ENCODE measurements at regions not wholly inside any gene's neighbourhood (a gene's known extent, or its start where the extent isn't known, plus 50 kb on each side); places are given as distances from the start of the nearest gene placed in this dataset.
"Not testable (repeated sequence)": the region's sequence is repeated elsewhere in the genome, so short reads cannot be mapped to it uniquely, and the experiment has no call there.

GRCh38 chr2:8253781-8254180 is 428.1 kb upstream of the ID2 start:
- no peak for DNase-seq

GRCh38 chr2:8254214-8254613 is 427.6 kb upstream of the ID2 start:
- DNase-seq, result not testable (repeated sequence)

- DNase-seq, result no peak
Observed at GRCh38 chr2:8254791-8255447, 426.9 kb upstream of the ID2 start.

- DNase-seq, result no peak
Observed at GRCh38 chr2:8255448-8255800, 426.4 kb upstream of the ID2 start.

GRCh38 chr2:8256905-8257304 is 425.0 kb upstream of the ID2 start:
- no peak for DNase-seq

GRCh38 chr2:8257502-8257901 is 424.4 kb upstream of the ID2 start:
- DNase-seq, result no peak

GRCh38 chr2:8258406-8258805 is 423.4 kb upstream of the ID2 start:
- DNase-seq, result no peak

- no peak for DNase-seq
Observed at GRCh38 chr2:8259106-8259840, 422.6 kb upstream of the ID2 start.

- DNase-seq, result no peak
Observed at GRCh38 chr2:8259841-8260178, 422.0 kb upstream of the ID2 start.

- DNase-seq, result no peak
Observed at GRCh38 chr2:8260213-8260612, 421.6 kb upstream of the ID2 start.

GRCh38 chr2:8263901-8264300 is 418.0 kb upstream of the ID2 start:
- no peak for DNase-seq

- no peak for DNase-seq
Observed at GRCh38 chr2:8264981-8265380, 416.9 kb upstream of the ID2 start.

GRCh38 chr2:8265476-8266226 is 416.2 kb upstream of the ID2 start:
- no peak for DNase-seq

GRCh38 chr2:8266563-8266962 is 415.3 kb upstream of the ID2 start:
- DNase-seq, result no peak

- no peak for DNase-seq
Observed at GRCh38 chr2:8267048-8267447, 414.8 kb upstream of the ID2 start.

GRCh38 chr2:8267721-8268120 is 414.1 kb upstream of the ID2 start:
- DNase-seq, result no peak

- no peak for DNase-seq
Observed at GRCh38 chr2:8268172-8268783, 413.6 kb upstream of the ID2 start.

- no peak for DNase-seq
Observed at GRCh38 chr2:8270699-8271098, 411.2 kb upstream of the ID2 start.

GRCh38 chr2:8271461-8271860 is 410.4 kb upstream of the ID2 start:
- DNase-seq, result no peak

GRCh38 chr2:8276026-8276425 is 405.8 kb upstream of the ID2 start:
- no peak for DNase-seq

GRCh38 chr2:8277921-8278571 is 403.8 kb upstream of the ID2 start:
- no peak for DNase-seq

GRCh38 chr2:8278709-8279354 is 403.0 kb upstream of the ID2 start:
- no peak for DNase-seq

GRCh38 chr2:8279506-8279905 is 402.4 kb upstream of the ID2 start:
- no peak for DNase-seq

Data from DMS79 treated with DMSO at 0.1 percent for 48 hours (cell line).